Endothelial cell of umbilical vein (primary cell): ENCODE measurements at regions not wholly inside any gene's neighbourhood (a gene's known extent, or its start where the extent isn't known, plus 50 kb on each side); places are given as distances from the start of the nearest gene placed in this dataset.

Experiments
- FOS ChIP-seq: IDR thresholded peaks from 2 replicates; pipeline ENCODE4 v1.6.1; 2011; ENCODE audit warnings: mild to moderate bottlenecking, low read length, moderate library complexity, borderline replicate concordance; ENCODE audit not compliant: insufficient read depth
- TF ChIP-seq, protein P1 (sequence below), 2 donors: IDR thresholded peaks; 1 replicate in 1 of 2; 2 replicates in 1 of 2; pipeline ENCODE4 v1.5.1; 2011; ENCODE audit warnings: low read length in 2 of 2, mild to moderate bottlenecking in 2 of 2, moderate library complexity in 2 of 2, control low read depth in 1 of 2, inconsistent platforms in 1 of 2, low read depth in 1 of 2; ENCODE audit not compliant: insufficient read depth in 1 of 2; ENCODE audit errors: extremely low read depth in 1 of 2

DNA sequence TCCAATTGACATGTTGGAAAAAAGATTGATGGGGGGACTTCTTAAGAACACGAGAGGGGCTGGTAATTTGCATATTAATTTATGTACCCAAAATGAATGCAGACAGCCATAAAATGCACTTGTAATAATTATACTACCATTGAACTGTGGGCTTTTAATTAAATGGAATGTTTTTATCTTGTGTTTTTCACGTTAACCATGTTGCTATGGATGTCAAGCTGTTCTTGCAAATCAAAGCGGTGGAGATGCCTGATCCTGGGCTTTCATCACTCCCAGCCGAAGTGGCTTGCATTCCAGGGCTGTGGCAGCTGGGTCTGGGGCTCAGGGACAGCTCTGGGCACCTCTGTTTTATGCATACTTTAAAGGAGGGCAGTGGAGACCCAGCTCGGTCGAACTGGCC, 179.4 kb upstream of the TMTC4 start:
- TF ChIP-seq, protein P1, sequence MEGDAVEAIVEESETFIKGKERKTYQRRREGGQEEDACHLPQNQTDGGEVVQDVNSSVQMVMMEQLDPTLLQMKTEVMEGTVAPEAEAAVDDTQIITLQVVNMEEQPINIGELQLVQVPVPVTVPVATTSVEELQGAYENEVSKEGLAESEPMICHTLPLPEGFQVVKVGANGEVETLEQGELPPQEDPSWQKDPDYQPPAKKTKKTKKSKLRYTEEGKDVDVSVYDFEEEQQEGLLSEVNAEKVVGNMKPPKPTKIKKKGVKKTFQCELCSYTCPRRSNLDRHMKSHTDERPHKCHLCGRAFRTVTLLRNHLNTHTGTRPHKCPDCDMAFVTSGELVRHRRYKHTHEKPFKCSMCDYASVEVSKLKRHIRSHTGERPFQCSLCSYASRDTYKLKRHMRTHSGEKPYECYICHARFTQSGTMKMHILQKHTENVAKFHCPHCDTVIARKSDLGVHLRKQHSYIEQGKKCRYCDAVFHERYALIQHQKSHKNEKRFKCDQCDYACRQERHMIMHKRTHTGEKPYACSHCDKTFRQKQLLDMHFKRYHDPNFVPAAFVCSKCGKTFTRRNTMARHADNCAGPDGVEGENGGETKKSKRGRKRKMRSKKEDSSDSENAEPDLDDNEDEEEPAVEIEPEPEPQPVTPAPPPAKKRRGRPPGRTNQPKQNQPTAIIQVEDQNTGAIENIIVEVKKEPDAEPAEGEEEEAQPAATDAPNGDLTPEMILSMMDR (IDR thresholded peaks at IDR 0.05; ENCODE audit: extremely low read depth in 1 of 2, insufficient read depth in 1 of 2, low read depth in 1 of 2, low read length in 2 of 2) = no peak
- TF ChIP-seq FOS = no peak
